OCI-LY7 (cell line): ENCODE measurements at regions not wholly inside any gene's neighbourhood (a gene's known extent, or its start where the extent isn't known, plus 50 kb on each side); places are given as distances from the start of the nearest gene placed in this dataset.

Source experiments
- CTCF ChIP-seq: fragments of 200-600 bp; sonication (generic); conservative IDR thresholded peaks from 2 replicates; pipeline ENCODE4 v1.5.1; 2014; ENCODE audit warnings: mild to moderate bottlenecking, antibody characterized with exemption, low read length, moderate library complexity, mixed read lengths
- EZH2phosphoT487 ChIP-seq: fragments of 200-600 bp; sonication (generic); IDR thresholded peaks from 2 replicates; pipeline ENCODE4 v1.6.1; 2018; ENCODE audit warnings: low read depth, borderline replicate concordance, mild to moderate bottlenecking, mixed run types, antibody characterized with exemption, low read length, moderate library complexity, mixed read lengths

GRCh38 chr10:44685747-44686146 is 225.4 kb upstream of the TMEM72 start:
- no peak for TF ChIP-seq CTCF
- TF ChIP-seq EZH2phosphoT487: no peak
